SK-N-SH (cell line): ENCODE measurements at regions not wholly inside any gene's neighbourhood (a gene's known extent, or its start where the extent isn't known, plus 50 kb on each side); places are given as distances from the start of the nearest gene placed in this dataset.

ENCODE experiments used
- CTCF ChIA-PET: fragments of 300-600, 350-600 bp; formaldehyde crosslinking; extraction: SDS; loops from one replicate; lab custom pipeline; 2021; lab: Yijun Ruan, JAX
- POLR2A ChIA-PET: fragments of 350-600 bp; sonication (Branson Sonifier 250); formaldehyde crosslinking; extraction: SDS; loops from one replicate; lab custom pipeline; 2020; ENCODE audit warnings: antibody characterized with exemption, inconsistent platforms; lab: Yijun Ruan, JAX
- DNase-seq: peaks from one replicate; pipeline ENCODE4 v3.0.0; 2012
- H2AFZ ChIP-seq: fragments of 200-600 bp; sonication (generic); 2 replicates; pipeline ENCODE4 v1.8.1; 2016; ENCODE audit warnings: antibody characterized with exemption, mild to moderate bottlenecking, low read depth
- H3F3A ChIP-seq: fragments of 200-600 bp; sonication (generic); replicated peaks from 2 replicates; pipeline ENCODE3; 2016; ENCODE audit warnings: antibody characterized with exemption, mild to moderate bottlenecking; ENCODE audit not compliant: insufficient read depth
- H3K27ac ChIP-seq, 2 experiments: fragments of 200-500 bp in 1 of 2; fragments of 200-600 bp in 1 of 2; sonication (Bioruptor generic) in 1 of 2; sonication (generic), shearing (Covaris generic) in 1 of 2; 2 replicates each; pipeline versions ENCODE4 v1.5.1 to v1.6.1; 2014 to 2016; ENCODE audit warnings: low read depth in 2 of 2, inconsistent platforms in 1 of 2, low read length in 1 of 2, mild to moderate bottlenecking in 1 of 2, mixed read lengths in 1 of 2
- H3K27me3 ChIP-seq: fragments of 200-600 bp; sonication (generic), shearing (Covaris generic); 2 replicates; pipeline ENCODE4 v1.6.1; 2016; ENCODE audit warnings: mixed run types; ENCODE audit not compliant: insufficient read depth
- H3K36me3 ChIP-seq, 2 experiments: fragments of 200-500 bp in 1 of 2; fragments of 200-600 bp in 1 of 2; sonication (Bioruptor generic) in 1 of 2; sonication (generic) in 1 of 2; replicated peaks in 1 of 2; 2 replicates each; pipeline versions ENCODE3 to v1.5.1; 2014 to 2016; ENCODE audit warnings: low read length in 1 of 2, mild to moderate bottlenecking in 1 of 2; ENCODE audit not compliant: insufficient read depth in 2 of 2, control insufficient read depth in 1 of 2
- H3K4me1 ChIP-seq, 2 experiments: fragments of 200-500 bp in 1 of 2; fragments of 200-600 bp in 1 of 2; sonication (Bioruptor generic) in 1 of 2; sonication (generic), shearing (Covaris generic) in 1 of 2; 2 replicates each; pipeline versions ENCODE4 v1.5.1 to v1.6.1; 2014 to 2016; ENCODE audit warnings: low read depth in 1 of 2, low read length in 1 of 2, mixed run types in 1 of 2; ENCODE audit not compliant: insufficient read depth in 2 of 2, control insufficient read depth in 1 of 2
- H3K4me2 ChIP-seq: fragments of 200-600 bp; sonication (generic), shearing (Covaris generic); 2 replicates; pipeline ENCODE4 v1.6.1; 2017; ENCODE audit warnings: mixed run types
- H3K4me3 ChIP-seq, 2 experiments: fragments of 200-500 bp in 1 of 2; fragments of 200-600 bp in 1 of 2; sonication (Bioruptor generic) in 1 of 2; sonication (generic), shearing (Covaris generic) in 1 of 2; 2 replicates each; pipeline versions ENCODE4 v1.5.1 to v1.8.1; 2014 to 2016; ENCODE audit warnings: low read depth in 2 of 2, inconsistent platforms in 1 of 2, low read length in 1 of 2, mild to moderate bottlenecking in 1 of 2, mixed read lengths in 1 of 2, moderate library complexity in 1 of 2
- H3K79me2 ChIP-seq: fragments of 200-600 bp; sonication (generic); 2 replicates; pipeline ENCODE4 v1.8.1; 2017; ENCODE audit warnings: mild to moderate bottlenecking; ENCODE audit not compliant: insufficient read depth
- H3K9ac ChIP-seq: fragments of 200-600 bp; sonication (generic); 2 replicates; pipeline ENCODE4 v1.6.1; 2017; ENCODE audit warnings: mixed run types
- H3K9me2 ChIP-seq: fragments of 200-600 bp; sonication (generic); 2 replicates; pipeline ENCODE4 v1.6.1; 2017; ENCODE audit warnings: mixed run types
- H3K9me3 ChIP-seq: fragments of 200-600 bp; sonication (generic); 2 replicates; pipeline ENCODE4 v1.6.1; 2017; ENCODE audit warnings: mixed run types, mild to moderate bottlenecking, moderate library complexity
- H4K20me1 ChIP-seq: fragments of 200-600 bp; sonication (generic); 2 replicates; pipeline ENCODE4 v1.6.1; 2017; ENCODE audit warnings: mild to moderate bottlenecking, mixed run types; ENCODE audit not compliant: insufficient read depth
- ELF1 ChIP-seq: IDR thresholded peaks from 2 replicates; pipeline ENCODE4 v1.4.0; 2012
- FOXJ3 ChIP-seq: sonication (generic); formaldehyde crosslinking; IDR thresholded peaks from 2 replicates; pipeline ENCODE4 v1.5.1; 2020; ENCODE audit warnings: mild to moderate bottlenecking, missing genetic modification reagents
- FOXM1 ChIP-seq: IDR thresholded peaks from 2 replicates; pipeline ENCODE4 v1.4.0; 2012; ENCODE audit warnings: low read depth, mild to moderate bottlenecking
- GABPA ChIP-seq: IDR thresholded peaks from 2 replicates; pipeline ENCODE4 v1.4.0; 2012; ENCODE audit warnings: low read depth, mild to moderate bottlenecking
- GATA2 ChIP-seq: sonication (generic); formaldehyde crosslinking; IDR thresholded peaks from 2 replicates; pipeline ENCODE4 v1.5.0; 2020; ENCODE audit warnings: mild to moderate bottlenecking, missing genetic modification reagents
- JUND ChIP-seq: IDR thresholded peaks from 2 replicates; pipeline ENCODE4 v1.4.0; 2012
- MXI1 ChIP-seq: IDR thresholded peaks from 2 replicates; pipeline ENCODE4 v1.6.1; 2012; ENCODE audit warnings: mild to moderate bottlenecking, low read depth, low read length, improper control_type of control experiment
- NFIC ChIP-seq: IDR thresholded peaks from 2 replicates; pipeline ENCODE4 v1.4.0; 2012; ENCODE audit warnings: borderline replicate concordance
- NRF1 ChIP-seq: IDR thresholded peaks from 2 replicates; pipeline ENCODE4 v1.6.1; 2012; ENCODE audit warnings: low read depth, mild to moderate bottlenecking, low read length
- POLR2AphosphoS5 ChIP-seq: IDR thresholded peaks from 2 replicates; pipeline ENCODE4 v1.6.1; 2012; ENCODE audit warnings: low read depth, low read length
- RCOR1 ChIP-seq: fragments of 150-350 bp; IDR thresholded peaks from 2 replicates; pipeline ENCODE4 v1.6.1; 2017; ENCODE audit warnings: antibody characterized with exemption, low read length
- SMC3 ChIP-seq: IDR thresholded peaks from 2 replicates; pipeline ENCODE4 v1.6.1; 2012; ENCODE audit warnings: low read depth, low read length, improper control_type of control experiment
- TCF12 ChIP-seq: IDR thresholded peaks from 2 replicates; pipeline ENCODE4 v1.4.0; 2012
- WGBS: methylation state at CpG from one replicate; pipeline ENCODE4 v1.1.6; 2017; ENCODE audit warnings: low lambda C conversion rate; 5-methylcytosine and 5-hydroxymethylcytosine counted together
- TF ChIP-seq, protein P1 (sequence below): IDR thresholded peaks from 2 replicates; pipeline ENCODE4 v1.4.0; 2012; ENCODE audit warnings: low read depth, borderline replicate concordance
- TF ChIP-seq, protein P2 (sequence below): fragments of 200-600 bp; sonication (generic); IDR thresholded peaks from 2 replicates; pipeline ENCODE4 v1.6.1; 2017; ENCODE audit warnings: antibody characterized with exemption, mild to moderate bottlenecking, moderate library complexity
- TF ChIP-seq, protein P3 (sequence below): IDR thresholded peaks from 2 replicates; pipeline ENCODE4 v1.4.0; 2012; ENCODE audit warnings: low read depth, borderline replicate concordance
- TF ChIP-seq, protein P4 (sequence below): fragments of 150-350 bp; IDR thresholded peaks from 2 replicates; pipeline ENCODE4 v1.6.1; 2016; ENCODE audit warnings: mild to moderate bottlenecking, low read depth, low read length
- TF ChIP-seq, protein P5 (sequence below): fragments of 150-350 bp; IDR thresholded peaks from 2 replicates; pipeline ENCODE4 v1.6.1; 2017; ENCODE audit warnings: antibody characterized with exemption, low read length, low read depth, borderline replicate concordance

DNA sequence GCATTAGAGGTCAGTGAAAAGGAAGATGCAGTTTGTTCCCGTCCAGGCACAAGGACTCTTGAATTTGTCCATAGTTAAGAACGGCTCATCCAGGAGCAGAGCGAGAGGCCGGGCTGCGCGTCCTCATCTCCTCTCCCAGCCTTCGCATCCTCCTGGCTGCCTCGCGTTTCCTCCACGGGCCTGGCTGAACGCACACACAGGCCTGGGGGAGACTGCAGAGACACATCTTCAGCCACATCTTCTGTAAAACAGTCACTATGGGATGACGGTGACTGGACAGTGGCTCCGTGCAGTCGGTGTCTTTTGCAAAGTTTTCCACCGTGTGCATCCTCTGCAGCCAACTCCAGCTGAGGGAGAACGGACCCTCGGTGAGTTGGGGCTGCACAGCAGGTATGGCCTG, 89.7 kb downstream of the PSMG1 start:
- H3K27me3 ChIP-seq: no peaks in the 10 kb centered on the region
- H4K20me1 ChIP-seq: no peaks in the 10 kb centered on the region
- no peak overlapping the region for H3K4me2 ChIP-seq
- H3F3A ChIP-seq: no peaks in the 10 kb centered on the region
- H3K9ac ChIP-seq: no peak overlapping the region
- no peak for TF ChIP-seq FOXM1
- TF ChIP-seq, protein P1, sequence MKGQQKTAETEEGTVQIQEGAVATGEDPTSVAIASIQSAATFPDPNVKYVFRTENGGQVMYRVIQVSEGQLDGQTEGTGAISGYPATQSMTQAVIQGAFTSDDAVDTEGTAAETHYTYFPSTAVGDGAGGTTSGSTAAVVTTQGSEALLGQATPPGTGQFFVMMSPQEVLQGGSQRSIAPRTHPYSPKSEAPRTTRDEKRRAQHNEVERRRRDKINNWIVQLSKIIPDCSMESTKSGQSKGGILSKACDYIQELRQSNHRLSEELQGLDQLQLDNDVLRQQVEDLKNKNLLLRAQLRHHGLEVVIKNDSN: no peak
- no peak for TF ChIP-seq GATA2 (CRISPR knock-in tag)
- TF ChIP-seq GABPA: no peak
- no peak for TF ChIP-seq TCF12
- TF ChIP-seq, protein P2, sequence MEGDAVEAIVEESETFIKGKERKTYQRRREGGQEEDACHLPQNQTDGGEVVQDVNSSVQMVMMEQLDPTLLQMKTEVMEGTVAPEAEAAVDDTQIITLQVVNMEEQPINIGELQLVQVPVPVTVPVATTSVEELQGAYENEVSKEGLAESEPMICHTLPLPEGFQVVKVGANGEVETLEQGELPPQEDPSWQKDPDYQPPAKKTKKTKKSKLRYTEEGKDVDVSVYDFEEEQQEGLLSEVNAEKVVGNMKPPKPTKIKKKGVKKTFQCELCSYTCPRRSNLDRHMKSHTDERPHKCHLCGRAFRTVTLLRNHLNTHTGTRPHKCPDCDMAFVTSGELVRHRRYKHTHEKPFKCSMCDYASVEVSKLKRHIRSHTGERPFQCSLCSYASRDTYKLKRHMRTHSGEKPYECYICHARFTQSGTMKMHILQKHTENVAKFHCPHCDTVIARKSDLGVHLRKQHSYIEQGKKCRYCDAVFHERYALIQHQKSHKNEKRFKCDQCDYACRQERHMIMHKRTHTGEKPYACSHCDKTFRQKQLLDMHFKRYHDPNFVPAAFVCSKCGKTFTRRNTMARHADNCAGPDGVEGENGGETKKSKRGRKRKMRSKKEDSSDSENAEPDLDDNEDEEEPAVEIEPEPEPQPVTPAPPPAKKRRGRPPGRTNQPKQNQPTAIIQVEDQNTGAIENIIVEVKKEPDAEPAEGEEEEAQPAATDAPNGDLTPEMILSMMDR: no peak
- TF ChIP-seq SMC3: no peak
- TF ChIP-seq FOXJ3 (CRISPR knock-in tag): no peak
- no peak for TF ChIP-seq ELF1
- TF ChIP-seq, protein P3, sequence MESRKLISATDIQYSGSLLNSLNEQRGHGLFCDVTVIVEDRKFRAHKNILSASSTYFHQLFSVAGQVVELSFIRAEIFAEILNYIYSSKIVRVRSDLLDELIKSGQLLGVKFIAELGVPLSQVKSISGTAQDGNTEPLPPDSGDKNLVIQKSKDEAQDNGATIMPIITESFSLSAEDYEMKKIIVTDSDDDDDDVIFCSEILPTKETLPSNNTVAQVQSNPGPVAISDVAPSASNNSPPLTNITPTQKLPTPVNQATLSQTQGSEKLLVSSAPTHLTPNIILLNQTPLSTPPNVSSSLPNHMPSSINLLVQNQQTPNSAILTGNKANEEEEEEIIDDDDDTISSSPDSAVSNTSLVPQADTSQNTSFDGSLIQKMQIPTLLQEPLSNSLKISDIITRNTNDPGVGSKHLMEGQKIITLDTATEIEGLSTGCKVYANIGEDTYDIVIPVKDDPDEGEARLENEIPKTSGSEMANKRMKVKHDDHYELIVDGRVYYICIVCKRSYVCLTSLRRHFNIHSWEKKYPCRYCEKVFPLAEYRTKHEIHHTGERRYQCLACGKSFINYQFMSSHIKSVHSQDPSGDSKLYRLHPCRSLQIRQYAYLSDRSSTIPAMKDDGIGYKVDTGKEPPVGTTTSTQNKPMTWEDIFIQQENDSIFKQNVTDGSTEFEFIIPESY: no peak
- TF ChIP-seq JUND: no peak
- no peak for TF ChIP-seq NRF1
- no peak for TF ChIP-seq POLR2AphosphoS5
- TF ChIP-seq RCOR1: no peak
- TF ChIP-seq MXI1: no peak
- no peak for TF ChIP-seq NFIC
- TF ChIP-seq, protein P4, sequence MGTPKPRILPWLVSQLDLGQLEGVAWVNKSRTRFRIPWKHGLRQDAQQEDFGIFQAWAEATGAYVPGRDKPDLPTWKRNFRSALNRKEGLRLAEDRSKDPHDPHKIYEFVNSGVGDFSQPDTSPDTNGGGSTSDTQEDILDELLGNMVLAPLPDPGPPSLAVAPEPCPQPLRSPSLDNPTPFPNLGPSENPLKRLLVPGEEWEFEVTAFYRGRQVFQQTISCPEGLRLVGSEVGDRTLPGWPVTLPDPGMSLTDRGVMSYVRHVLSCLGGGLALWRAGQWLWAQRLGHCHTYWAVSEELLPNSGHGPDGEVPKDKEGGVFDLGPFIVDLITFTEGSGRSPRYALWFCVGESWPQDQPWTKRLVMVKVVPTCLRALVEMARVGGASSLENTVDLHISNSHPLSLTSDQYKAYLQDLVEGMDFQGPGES: no peak
- TF ChIP-seq, protein P5, sequence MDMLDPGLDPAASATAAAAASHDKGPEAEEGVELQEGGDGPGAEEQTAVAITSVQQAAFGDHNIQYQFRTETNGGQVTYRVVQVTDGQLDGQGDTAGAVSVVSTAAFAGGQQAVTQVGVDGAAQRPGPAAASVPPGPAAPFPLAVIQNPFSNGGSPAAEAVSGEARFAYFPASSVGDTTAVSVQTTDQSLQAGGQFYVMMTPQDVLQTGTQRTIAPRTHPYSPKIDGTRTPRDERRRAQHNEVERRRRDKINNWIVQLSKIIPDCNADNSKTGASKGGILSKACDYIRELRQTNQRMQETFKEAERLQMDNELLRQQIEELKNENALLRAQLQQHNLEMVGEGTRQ: no peak
- no peaks in the 10 kb centered on the region for H3K79me2 ChIP-seq
- H3K4me3 ChIP-seq: no peak overlapping the region
- H3K27ac ChIP-seq: no peak overlapping the region
- 90% methylated on average over 15 of the region's 17 CpGs for WGBS
- POLR2A ChIA-PET: no interaction called here
- no peak overlapping the region for H2AFZ ChIP-seq
- H3K9me3 ChIP-seq: no peaks in the 10 kb centered on the region
- H3K9me2 ChIP-seq: no peaks in the 10 kb centered on the region
- peaks cover 0 to 19% of the 10 kb centered on the region in 2 experiments; a peak in 1 of 4 replicates for H3K4me1 ChIP-seq
- H3K36me3 ChIP-seq: no peaks in the 10 kb centered on the region
- CTCF ChIA-PET: interaction anchor here (0.9 to 1.2 kb wide), 2 partner anchors 289 to 588 kb away, joined by 3 read pairs; no protein-coding TSS in a partner anchor
- no peak for DNase-seq
